ENCODE measurements at regions not wholly inside any gene's neighbourhood (a gene's known extent, or its start where the extent isn't known, plus 50 kb on each side); places are given as distances from the start of the nearest gene placed in this dataset.

DNA sequence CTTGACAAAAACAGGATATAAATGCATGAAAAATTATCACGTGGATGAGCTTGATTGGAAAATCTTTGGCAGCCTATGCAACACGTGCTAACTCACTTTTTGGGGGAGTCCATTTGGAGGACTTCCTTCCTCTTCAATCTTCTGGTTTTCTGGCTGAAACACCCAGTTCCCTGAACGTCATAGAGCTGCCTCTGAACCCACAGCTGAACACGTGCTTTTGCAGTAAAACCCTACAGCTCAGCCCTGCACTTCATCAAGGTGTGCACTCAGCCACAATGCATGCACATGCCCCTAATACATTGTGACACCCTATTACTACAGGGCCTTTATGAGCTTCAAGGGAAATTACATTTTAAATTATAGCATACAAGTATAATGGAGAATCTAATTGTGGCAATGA lies 808.7 kb upstream of the AUTS2 start:
- Histone ChIP-seq H3K4me3 (no peak overlapping the region), H3K4me1 (ENCODE audit: insufficient read depth) (no peaks in the 10 kb centered on the region), H3K27me3 (no peaks in the 10 kb centered on the region), H3K27ac (no peak overlapping the region), H3K36me3 (no peaks in the 10 kb centered on the region), H3K9me3 (no peaks in the 10 kb centered on the region)
- DNase-seq = no peak
- TF ChIP-seq EP300 (IDR thresholded peaks at IDR 0.05) = no peak
- TF ChIP-seq POLR2A (IDR thresholded peaks at IDR 0.05) = no peak
- TF ChIP-seq, protein P1, sequence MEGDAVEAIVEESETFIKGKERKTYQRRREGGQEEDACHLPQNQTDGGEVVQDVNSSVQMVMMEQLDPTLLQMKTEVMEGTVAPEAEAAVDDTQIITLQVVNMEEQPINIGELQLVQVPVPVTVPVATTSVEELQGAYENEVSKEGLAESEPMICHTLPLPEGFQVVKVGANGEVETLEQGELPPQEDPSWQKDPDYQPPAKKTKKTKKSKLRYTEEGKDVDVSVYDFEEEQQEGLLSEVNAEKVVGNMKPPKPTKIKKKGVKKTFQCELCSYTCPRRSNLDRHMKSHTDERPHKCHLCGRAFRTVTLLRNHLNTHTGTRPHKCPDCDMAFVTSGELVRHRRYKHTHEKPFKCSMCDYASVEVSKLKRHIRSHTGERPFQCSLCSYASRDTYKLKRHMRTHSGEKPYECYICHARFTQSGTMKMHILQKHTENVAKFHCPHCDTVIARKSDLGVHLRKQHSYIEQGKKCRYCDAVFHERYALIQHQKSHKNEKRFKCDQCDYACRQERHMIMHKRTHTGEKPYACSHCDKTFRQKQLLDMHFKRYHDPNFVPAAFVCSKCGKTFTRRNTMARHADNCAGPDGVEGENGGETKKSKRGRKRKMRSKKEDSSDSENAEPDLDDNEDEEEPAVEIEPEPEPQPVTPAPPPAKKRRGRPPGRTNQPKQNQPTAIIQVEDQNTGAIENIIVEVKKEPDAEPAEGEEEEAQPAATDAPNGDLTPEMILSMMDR (IDR thresholded peaks at IDR 0.05) = no peak
- intact Hi-C loops (cut with DNase I) = no loop called here
- 24 to 42% (median 35%) methylated on average over 4 of the region's 4 CpGs for WGBS, 3 donors

DNA sequence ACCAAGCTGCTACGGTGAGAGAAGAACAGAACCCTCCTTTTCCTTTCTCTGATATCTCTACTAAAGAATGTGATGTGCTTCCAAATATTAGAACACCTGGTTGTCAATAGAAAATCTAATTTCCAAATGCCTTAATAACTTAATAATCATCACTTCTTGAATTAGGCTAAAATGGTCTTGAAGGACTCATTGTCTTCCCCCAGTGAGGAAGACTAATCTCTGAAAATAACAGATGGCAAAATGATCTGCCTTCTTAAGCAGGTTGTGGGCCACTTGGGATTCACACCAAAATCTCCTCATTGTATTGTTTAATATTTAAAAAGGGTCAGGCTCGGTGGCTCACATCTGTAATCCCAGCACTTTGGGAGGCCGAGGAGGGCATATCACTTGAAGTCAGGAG lies 805.9 kb upstream of the AUTS2 start:
- intact Hi-C loops (cut with DNase I) = no loop called here

DNA sequence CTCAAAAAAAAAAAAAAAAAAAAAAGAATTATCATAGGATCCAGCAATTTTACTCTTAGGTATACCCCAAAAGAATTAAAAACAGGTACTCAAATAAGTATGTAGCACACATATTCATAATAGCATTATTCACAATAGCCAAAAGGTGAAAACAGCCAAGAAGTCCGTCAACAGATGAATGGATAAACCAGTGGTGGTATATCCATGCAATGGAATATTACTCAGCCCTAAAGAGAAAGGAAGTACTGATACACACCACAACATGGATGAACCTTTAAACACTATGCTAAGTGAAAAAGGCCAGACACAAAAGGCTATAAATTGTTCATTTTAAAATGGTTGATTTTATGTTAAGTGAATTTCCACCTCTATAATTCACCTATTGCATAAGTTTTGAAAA lies 804.8 kb upstream of the AUTS2 start:
- TF ChIP-seq, protein P1 (IDR thresholded peaks at IDR 0.05) = no peak
- TF ChIP-seq POLR2A (IDR thresholded peaks at IDR 0.05) (no peak), EP300 (IDR thresholded peaks at IDR 0.05) (no peak)
- WGBS, 3 donors = 90 to 97% (median 97%) methylated on average over 1 of the region's 1 CpG
- no peak for DNase-seq
- Histone ChIP-seq H3K36me3 (no peaks in the 10 kb centered on the region), H3K9me3 (no peaks in the 10 kb centered on the region), H3K27ac (no peak overlapping the region), H3K4me1 (ENCODE audit: insufficient read depth) (no peaks in the 10 kb centered on the region), H3K27me3 (no peaks in the 10 kb centered on the region), H3K4me3 (no peak overlapping the region)
- intact Hi-C loops (cut with DNase I) = no loop called here

More for the DNA sequence above, 805.9 kb upstream of the AUTS2 start:
- Histone ChIP-seq H3K4me1 (ENCODE audit: insufficient read depth) (no peaks in the 10 kb centered on the region), H3K4me3 (no peak overlapping the region), H3K9me3 (no peaks in the 10 kb centered on the region), H3K27ac (no peak overlapping the region), H3K36me3 (no peaks in the 10 kb centered on the region), H3K27me3 (no peaks in the 10 kb centered on the region)
- 48 to 64% (median 52%) methylated on average over 3 of the region's 3 CpGs for WGBS, 3 donors
- no peak for TF ChIP-seq POLR2A (IDR thresholded peaks at IDR 0.05)
- no peak for TF ChIP-seq EP300 (IDR thresholded peaks at IDR 0.05)
- DNase-seq = no peak

DNA sequence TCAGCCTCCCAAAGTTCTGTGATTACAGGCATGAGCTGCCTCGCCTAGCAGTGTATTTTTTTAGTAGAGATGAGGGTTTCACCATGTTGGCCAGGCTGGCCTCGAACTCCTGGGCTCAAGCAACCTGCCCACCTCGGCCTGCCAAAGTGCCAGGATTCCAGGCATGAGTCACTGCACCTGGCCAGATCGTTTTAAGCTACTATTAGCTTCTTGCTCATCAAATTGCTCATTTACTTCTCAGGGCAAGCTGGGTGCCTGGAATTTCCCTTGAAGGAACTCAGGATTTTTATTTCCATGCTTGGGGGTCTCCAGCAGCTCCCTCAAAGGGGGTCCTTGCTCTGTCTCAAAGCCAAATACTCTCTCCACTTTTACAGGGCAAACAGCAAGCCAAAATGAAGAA lies 798.0 kb upstream of the AUTS2 start:
- no peaks in the 10 kb centered on the region for H3K36me3 ChIP-seq
- DNase-seq = no peak
- no peaks in the 10 kb centered on the region for H3K9me3 ChIP-seq
- H3K4me3 ChIP-seq = no peak overlapping the region
- H3K27ac ChIP-seq = no peak overlapping the region
- no peaks in the 10 kb centered on the region for H3K27me3 ChIP-seq
- H3K4me1 ChIP-seq (ENCODE audit: insufficient read depth) = no peaks in the 10 kb centered on the region
- intact Hi-C loops (cut with DNase I) = no loop called here
- no peak for TF ChIP-seq POLR2A (IDR thresholded peaks at IDR 0.05)
- 65 to 71% (median 68%) methylated on average over 4 of the region's 4 CpGs for WGBS, 3 donors

DNA sequence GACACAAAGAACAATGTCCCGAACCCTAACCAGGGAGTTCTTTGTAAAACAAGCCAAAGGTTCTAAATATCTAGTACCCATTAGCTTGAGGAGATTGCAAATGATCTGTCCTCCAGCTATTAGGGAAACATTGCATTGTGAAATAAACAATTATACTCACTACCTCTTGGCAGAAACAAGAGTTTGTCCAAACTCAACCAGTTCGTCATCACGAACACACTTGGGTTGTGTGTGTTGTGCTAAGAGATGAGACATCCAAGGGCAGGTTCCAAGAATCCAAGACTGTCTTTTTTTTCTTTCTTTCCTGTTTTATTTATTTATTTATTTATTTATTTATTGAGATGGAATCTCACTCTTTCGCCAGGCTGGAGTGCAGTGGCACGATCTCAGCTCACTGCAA lies 793.1 kb upstream of the AUTS2 start:
- Histone ChIP-seq H3K36me3 (no peaks in the 10 kb centered on the region), H3K4me3 (no peak overlapping the region), H3K9me3 (no peaks in the 10 kb centered on the region), H3K27me3 (no peaks in the 10 kb centered on the region), H3K4me1 (ENCODE audit: insufficient read depth) (no peaks in the 10 kb centered on the region), H3K27ac (no peak overlapping the region)
- TF ChIP-seq, protein P1 (IDR thresholded peaks at IDR 0.05) = no peak
- TF ChIP-seq POLR2A (IDR thresholded peaks at IDR 0.05) (no peak), EP300 (IDR thresholded peaks at IDR 0.05) (no peak)
- 90 to 94% (median 90%) methylated on average over 5 of the region's 5 CpGs for WGBS, 3 donors
- intact Hi-C loops (cut with DNase I) = no loop called here
- no peak for DNase-seq

DNA sequence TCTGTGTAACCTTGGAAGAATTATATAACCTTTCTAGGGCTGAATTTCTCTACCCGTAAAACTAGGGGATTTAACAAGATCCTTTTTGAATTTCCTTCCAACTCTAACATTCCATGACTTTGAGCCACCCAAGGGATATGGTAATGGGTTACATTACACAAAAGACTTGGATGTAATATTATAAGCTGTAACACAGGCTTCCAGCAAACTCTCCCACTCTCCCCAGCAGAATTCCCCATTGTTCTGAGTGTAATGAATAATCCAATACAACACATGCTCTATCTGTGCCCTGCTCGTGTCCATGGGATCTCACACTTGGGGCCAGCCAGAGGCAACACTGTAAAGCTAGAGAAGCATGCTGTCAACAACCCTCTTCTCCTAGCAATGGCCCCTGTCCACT lies 790.6 kb upstream of the AUTS2 start:
- 54 to 65% (median 57%) methylated on average over 2 of the region's 2 CpGs for WGBS, 3 donors
- TF ChIP-seq POLR2A (IDR thresholded peaks at IDR 0.05) (no peak), EP300 (IDR thresholded peaks at IDR 0.05) (no peak)
- TF ChIP-seq, protein P1 (IDR thresholded peaks at IDR 0.05) = no peak
- Histone ChIP-seq H3K27ac (no peak overlapping the region), H3K4me3 (no peak overlapping the region), H3K36me3 (no peaks in the 10 kb centered on the region), H3K4me1 (ENCODE audit: insufficient read depth) (no peaks in the 10 kb centered on the region), H3K9me3 (no peaks in the 10 kb centered on the region), H3K27me3 (no peaks in the 10 kb centered on the region)
- intact Hi-C loops (cut with DNase I) = no loop called here
- no peak for DNase-seq

All from ovary (tissue), 7 donors.